Activated naive CD8-positive, alpha-beta T cell treated with anti-CD3 and anti-CD28 coated beads for 36 hours (primary cell): ENCODE measurements at regions not wholly inside any gene's neighbourhood (a gene's known extent, or its start where the extent isn't known, plus 50 kb on each side); places are given as distances from the start of the nearest gene placed in this dataset.

Source experiments
- DNase-seq: peaks from one replicate; pipeline ENCODE4 v3.0.0; 2021
- H3K27ac Mint-ChIP-seq: one replicate; pipeline ENCODE4 v1.8.0; 2022; ENCODE audit warnings: mild to moderate bottlenecking, moderate library complexity, mixed read lengths
- H3K27me3 Mint-ChIP-seq: one replicate; pipeline ENCODE4 v1.8.0; 2022; ENCODE audit warnings: mild to moderate bottlenecking, mixed read lengths
- H3K36me3 Mint-ChIP-seq: one replicate; pipeline ENCODE4 v1.8.0; 2021; ENCODE audit warnings: mild to moderate bottlenecking, mixed read lengths
- H3K4me1 Mint-ChIP-seq: one replicate; pipeline ENCODE4 v1.8.0; 2021; ENCODE audit warnings: mixed read lengths
- H3K4me3 Mint-ChIP-seq: one replicate; pipeline ENCODE4 v1.8.0; 2022; ENCODE audit warnings: mild to moderate bottlenecking, moderate library complexity, mixed read lengths
- H3K9me3 Mint-ChIP-seq: one replicate; pipeline ENCODE4 v1.8.0; 2022; ENCODE audit warnings: mixed read lengths

DNA sequence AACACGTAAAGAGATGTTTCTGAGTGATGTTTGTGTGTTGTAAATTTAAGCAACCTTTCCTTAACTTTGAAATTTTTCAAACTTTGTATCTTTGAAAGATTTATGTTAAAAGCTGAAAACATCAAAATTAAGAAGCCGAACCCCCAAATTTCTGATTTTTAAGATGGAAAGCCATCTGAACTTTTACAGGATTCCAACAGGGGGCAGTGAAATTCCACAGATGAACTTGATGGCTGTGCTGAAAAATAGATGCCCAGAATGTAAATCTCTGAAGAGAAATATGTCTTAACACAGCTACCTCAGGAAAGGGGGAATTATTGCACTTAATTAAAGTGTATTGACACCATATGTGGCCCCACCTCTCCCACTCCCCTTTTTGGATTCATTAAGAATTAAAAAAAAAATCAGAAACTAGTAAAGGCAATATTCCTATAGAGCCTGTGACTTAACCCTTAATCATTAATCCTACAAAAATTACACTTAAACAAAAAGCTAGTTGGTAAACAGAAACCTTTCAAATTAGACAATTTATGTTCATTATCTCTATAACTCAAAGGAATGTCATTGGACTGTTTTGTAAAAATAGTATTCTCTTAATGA, 597.9 kb downstream of the KCNJ2 start:
- no peaks in the 10 kb centered on the region for H3K27me3 Mint-ChIP-seq
- no peaks in the 10 kb centered on the region for H3K36me3 Mint-ChIP-seq
- no peak for DNase-seq
- H3K9me3 Mint-ChIP-seq = no peaks in the 10 kb centered on the region
- H3K27ac Mint-ChIP-seq = no peak overlapping the region
- H3K4me3 Mint-ChIP-seq = no peak overlapping the region
- no peaks in the 10 kb centered on the region for H3K4me1 Mint-ChIP-seq

DNA sequence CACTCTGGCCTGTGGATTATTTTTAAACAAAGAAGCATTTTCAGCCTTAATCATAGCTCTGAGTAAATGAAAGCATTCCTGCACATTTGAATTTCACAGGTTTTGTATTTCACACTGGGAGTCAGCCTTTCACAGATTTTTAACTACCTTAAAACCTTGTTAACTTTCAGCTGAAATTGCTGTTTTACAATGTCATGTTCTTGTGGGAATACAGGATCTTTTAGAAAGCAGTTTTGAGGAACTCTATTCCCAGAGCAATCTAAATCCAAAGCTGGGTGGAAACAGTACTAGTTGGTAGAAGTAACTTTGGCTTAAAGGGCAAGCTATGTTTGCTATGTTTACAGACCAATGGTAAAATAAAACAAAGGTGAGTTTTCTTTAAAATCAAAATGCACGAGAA, 600.6 kb downstream of the KCNJ2 start:
- H3K27ac Mint-ChIP-seq = no peak overlapping the region
- H3K27me3 Mint-ChIP-seq = no peaks in the 10 kb centered on the region
- no peaks in the 10 kb centered on the region for H3K36me3 Mint-ChIP-seq
- no peak for DNase-seq
- no peaks in the 10 kb centered on the region for H3K4me1 Mint-ChIP-seq
- H3K4me3 Mint-ChIP-seq = no peak overlapping the region
- no peaks in the 10 kb centered on the region for H3K9me3 Mint-ChIP-seq

DNA sequence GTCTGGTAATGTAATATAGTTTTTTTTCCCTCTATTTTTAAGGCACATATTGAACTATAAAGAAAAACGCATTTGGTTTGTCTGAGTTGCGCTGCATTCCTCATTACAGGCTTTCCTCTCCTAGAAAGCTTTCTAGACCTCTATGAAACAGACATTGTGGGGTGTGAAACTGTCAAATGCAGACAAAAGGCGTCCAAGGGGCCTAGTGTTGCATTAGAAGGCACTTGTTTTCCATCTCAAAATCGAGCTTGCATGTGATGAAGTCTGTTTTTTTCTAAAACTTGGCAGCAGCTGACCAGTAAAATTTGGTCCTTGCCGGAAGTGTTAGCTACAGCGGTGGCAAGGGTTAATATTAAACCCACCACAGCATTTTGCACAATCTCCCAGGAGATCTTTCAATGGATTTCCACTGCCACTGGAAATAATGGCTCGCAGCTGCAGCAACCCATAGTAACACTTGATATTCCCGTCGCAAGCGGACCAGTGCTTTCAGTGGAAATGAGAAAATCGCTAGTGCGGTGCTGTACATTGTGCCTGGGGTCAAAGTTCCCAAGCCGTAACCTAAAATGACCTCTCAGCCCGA, 602.6 kb downstream of the KCNJ2 start:
- Mint-ChIP-seq H3K4me1 (no peaks in the 10 kb centered on the region), H3K4me3 (no peak overlapping the region), H3K27ac (no peak overlapping the region), H3K9me3 (no peaks in the 10 kb centered on the region), H3K36me3 (no peaks in the 10 kb centered on the region), H3K27me3 (no peaks in the 10 kb centered on the region)
- DNase-seq = no peak

DNA sequence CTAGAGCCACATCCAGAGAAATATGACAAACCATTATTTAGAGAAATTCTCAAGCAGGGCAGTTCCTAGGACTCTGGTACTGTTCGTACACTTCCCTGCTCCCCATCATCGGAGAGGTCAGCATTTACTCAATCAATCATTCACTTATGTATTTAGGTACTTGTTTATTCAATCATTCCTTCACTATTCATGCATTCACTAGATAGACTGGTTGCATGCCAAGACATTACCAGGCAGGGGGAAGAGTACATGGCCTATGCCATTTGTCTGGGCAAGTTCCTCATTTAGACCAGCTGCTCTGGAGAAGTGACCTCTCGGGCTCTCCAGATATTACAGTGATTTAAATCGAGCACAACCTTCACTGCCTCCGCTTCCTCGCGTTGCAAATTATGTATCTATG, 603.4 kb downstream of the KCNJ2 start:
- H3K27me3 Mint-ChIP-seq = no peaks in the 10 kb centered on the region
- H3K36me3 Mint-ChIP-seq = no peaks in the 10 kb centered on the region
- DNase-seq = no peak
- H3K4me1 Mint-ChIP-seq = no peaks in the 10 kb centered on the region
- H3K4me3 Mint-ChIP-seq = no peak overlapping the region
- no peak overlapping the region for H3K27ac Mint-ChIP-seq
- no peaks in the 10 kb centered on the region for H3K9me3 Mint-ChIP-seq

DNA sequence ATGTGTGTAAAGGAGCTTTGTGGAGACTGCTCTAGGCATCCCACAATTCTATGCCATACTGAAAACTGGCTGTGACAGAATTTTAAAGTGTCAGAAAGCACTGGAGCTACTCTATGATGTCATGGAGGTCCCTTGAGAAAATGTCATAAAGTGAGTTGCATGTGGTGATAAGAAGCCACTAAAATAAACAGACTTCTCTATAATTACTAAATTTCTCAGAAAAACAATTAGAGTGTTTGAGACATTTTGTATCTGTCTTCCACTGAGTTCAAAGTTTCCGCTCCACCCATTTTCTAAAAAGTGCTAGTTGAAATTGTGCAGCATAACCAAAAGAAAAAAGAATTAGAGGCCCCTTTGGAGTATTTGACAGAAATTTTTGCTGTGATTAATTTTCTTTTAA, 603.9 kb downstream of the KCNJ2 start:
- no peaks in the 10 kb centered on the region for H3K27me3 Mint-ChIP-seq
- H3K4me3 Mint-ChIP-seq = no peak overlapping the region
- H3K9me3 Mint-ChIP-seq = no peaks in the 10 kb centered on the region
- DNase-seq = no peak
- no peaks in the 10 kb centered on the region for H3K4me1 Mint-ChIP-seq
- no peaks in the 10 kb centered on the region for H3K36me3 Mint-ChIP-seq
- no peak overlapping the region for H3K27ac Mint-ChIP-seq

DNA sequence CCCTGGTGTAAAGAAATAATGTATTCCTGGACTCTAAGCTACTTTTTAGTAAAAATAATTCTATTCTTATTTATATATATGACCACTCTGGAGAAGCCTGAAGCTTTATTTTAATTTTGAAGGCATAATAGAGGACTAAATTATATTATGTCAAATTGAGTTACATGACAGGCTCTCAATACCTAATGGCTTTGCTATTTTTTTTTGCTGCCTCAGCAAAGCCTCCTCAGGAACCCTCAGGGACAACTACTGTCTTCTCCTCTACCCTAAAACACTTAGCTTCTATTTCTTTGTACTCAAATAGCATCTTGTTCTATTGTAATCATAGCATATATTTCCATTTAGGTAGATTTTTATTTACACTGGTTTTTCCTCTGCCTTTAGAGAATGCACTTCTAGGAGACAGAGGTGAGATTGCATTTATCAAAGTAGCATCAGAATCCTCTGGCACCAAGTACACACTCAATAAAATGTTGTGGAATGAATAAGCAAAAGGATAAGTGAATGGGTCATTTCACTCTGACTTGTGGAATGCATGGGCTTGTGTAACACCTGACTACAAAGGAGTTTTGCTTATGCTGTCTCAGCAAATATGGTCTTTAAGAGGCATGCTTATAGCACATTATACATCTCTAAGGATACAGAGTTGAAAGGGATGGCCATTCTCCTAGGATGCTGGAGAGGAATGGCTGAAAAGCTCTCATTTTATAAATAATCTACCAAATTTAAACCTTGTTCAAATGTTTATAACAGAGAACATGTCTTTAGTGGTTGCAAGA, 605.2 kb downstream of the KCNJ2 start:
- H3K27me3 Mint-ChIP-seq = no peaks in the 10 kb centered on the region
- H3K4me3 Mint-ChIP-seq = no peak overlapping the region
- no peak overlapping the region for H3K27ac Mint-ChIP-seq
- no peaks in the 10 kb centered on the region for H3K4me1 Mint-ChIP-seq
- no peaks in the 10 kb centered on the region for H3K9me3 Mint-ChIP-seq
- DNase-seq = no peak
- no peaks in the 10 kb centered on the region for H3K36me3 Mint-ChIP-seq

DNA sequence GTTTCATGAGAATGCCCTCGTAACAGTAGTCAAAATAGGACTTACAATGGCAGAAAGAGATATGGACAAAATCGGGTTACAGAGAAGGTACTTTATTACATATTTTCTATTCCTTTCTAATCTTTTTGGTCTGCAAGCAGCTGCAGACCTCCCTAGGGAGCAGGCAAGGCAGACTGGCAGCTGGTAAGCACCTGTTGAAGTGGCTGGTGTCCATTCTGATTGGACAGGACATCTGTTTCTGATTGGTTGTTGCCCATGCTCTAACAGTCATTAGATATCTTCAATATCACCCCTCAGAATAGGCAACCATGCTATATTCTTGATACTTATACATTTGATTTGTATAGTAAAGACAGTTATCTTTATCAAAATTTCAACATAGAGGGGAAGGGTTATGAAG, 606.3 kb downstream of the KCNJ2 start:
- no peak overlapping the region for H3K27ac Mint-ChIP-seq
- no peak overlapping the region for H3K4me3 Mint-ChIP-seq
- H3K4me1 Mint-ChIP-seq = no peaks in the 10 kb centered on the region
- no peaks in the 10 kb centered on the region for H3K27me3 Mint-ChIP-seq
- no peak for DNase-seq
- no peaks in the 10 kb centered on the region for H3K9me3 Mint-ChIP-seq
- H3K36me3 Mint-ChIP-seq = no peaks in the 10 kb centered on the region

DNA sequence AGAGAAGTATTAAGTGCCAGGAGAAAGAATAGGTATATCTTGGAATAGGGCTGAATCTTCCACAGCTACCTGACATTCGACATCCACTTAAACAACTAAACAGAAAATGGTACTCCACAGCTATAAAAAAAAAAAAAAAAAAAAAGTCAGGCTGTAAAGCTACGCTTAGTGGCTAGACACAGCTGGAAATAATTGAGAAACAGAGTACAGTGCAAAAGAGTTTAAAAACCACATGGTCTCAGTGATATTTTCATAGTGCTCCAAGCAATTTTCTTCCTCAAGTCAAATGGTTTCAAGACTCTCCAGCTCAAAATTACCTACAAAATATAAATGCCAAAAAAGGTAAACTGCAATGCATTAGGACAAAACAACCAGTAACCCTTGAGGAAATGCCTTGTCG, 607.1 kb downstream of the KCNJ2 start:
- Mint-ChIP-seq H3K4me1 (no peaks in the 10 kb centered on the region), H3K9me3 (no peaks in the 10 kb centered on the region), H3K4me3 (no peak overlapping the region), H3K27me3 (no peaks in the 10 kb centered on the region), H3K27ac (no peak overlapping the region), H3K36me3 (no peaks in the 10 kb centered on the region)
- no peak for DNase-seq

DNA sequence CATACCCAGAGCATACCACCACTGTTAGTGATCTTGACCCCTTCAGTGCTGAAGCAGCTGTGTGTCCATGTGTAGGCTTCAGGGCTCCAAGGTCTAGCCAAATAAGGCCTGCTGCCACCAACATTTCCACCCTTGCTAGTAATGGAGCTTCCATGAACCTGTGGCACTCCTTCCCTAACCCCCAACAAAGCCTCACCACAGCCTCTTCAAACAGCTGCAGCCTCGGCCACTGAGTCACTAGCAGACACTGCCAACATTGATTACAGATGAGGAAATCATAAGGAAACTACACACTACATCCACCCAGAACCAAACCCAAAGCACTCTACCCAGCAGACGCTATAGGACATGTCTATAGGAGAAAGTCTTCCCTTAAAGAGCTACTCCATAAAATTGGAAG, 610.7 kb downstream of the KCNJ2 start:
- Mint-ChIP-seq H3K36me3 (no peaks in the 10 kb centered on the region), H3K27me3 (no peaks in the 10 kb centered on the region), H3K9me3 (no peaks in the 10 kb centered on the region), H3K4me1 (no peaks in the 10 kb centered on the region), H3K27ac (no peak overlapping the region), H3K4me3 (no peak overlapping the region)
- DNase-seq = no peak

DNA sequence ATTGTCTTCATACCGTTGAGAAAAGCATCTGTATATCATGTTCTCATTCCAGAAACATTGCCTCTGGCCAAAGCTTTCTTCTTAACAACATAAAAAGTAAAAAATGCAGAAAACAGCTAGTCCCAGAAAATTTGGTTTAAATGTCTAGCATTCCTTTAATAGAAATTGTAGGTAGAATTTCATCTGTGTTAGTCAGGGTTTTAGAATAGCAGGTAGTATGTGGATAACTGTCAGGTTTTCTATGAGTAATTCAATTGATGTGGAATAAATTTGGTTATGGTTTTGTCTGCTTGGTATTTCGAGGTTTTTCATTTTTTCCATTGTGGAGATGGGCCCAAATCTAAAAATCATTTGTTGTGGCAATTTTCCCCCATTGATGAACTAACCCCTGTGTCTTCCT, 616.7 kb downstream of the KCNJ2 start:
- DNase-seq = no peak
- no peaks in the 10 kb centered on the region for H3K36me3 Mint-ChIP-seq
- H3K4me1 Mint-ChIP-seq = no peaks in the 10 kb centered on the region
- H3K27me3 Mint-ChIP-seq = no peaks in the 10 kb centered on the region
- H3K9me3 Mint-ChIP-seq = peaks cover 1% of the 10 kb centered on the region
- H3K4me3 Mint-ChIP-seq = no peak overlapping the region
- H3K27ac Mint-ChIP-seq = no peak overlapping the region

DNA sequence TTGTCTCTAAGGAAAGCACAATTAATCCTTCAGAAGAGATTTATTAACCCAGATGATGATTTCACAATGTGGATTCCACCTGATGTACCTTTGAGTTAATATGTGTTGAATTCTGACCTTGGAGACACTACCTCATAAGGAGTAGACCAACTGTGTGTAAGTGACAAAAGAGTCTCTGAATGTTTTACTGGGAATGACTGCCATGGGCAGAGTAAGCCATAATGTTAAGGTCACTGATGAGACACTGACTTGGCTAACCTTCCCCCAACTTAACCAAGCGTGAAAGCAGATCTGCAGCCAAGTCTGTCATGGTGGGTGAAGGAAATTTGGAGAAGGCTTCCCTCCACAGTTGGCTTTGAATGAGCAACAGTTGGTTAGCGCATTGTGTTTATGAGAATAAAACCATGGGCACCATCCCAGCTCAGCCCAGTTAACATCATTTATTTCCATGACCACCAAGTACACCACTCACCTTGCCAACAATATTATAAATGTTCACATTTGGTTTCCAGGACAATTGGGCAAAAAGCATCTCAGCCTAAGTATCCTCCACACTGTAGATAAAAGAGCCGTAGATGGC, 618.5 kb downstream of the KCNJ2 start:
- Mint-ChIP-seq H3K27ac (no peak overlapping the region), H3K36me3 (no peaks in the 10 kb centered on the region), H3K4me3 (no peak overlapping the region), H3K27me3 (no peaks in the 10 kb centered on the region), H3K9me3 (peaks cover 1% of the 10 kb centered on the region), H3K4me1 (no peaks in the 10 kb centered on the region)
- DNase-seq = no peak

DNA sequence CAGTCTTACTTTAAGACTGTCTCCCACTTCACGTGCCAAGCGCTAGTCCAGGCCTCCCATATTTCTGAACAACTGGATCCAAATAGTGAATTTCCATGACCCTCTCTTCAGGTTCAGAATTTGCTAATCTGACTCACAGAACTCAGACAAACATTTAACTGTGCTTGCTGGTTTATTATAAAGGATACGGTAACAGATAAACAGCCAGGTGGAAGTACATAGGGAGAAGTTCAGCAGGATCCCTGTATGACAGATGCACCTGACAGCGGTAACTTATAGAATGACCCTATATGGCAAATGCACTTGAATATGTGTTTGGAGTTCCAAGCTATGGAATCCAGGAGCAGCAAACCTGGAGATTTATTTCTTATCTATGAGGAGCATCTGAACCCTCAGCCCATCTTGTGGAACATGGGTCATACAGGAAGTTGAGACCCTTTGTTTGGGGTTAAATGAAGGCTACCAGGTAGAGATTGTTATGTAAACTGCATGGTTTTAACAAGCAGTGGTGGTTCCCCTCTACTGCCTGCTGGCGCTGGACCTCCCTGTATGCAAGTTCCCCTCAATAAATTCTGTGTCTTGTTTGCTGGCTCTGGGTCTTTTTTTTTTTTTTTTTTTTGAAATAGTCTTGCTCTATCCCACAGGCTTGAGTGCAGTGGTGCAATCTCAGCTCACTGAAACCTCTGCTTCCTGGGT, 622.6 kb downstream of the KCNJ2 start:
- DNase-seq = no peak
- Mint-ChIP-seq H3K4me1 (no peaks in the 10 kb centered on the region), H3K27me3 (no peaks in the 10 kb centered on the region), H3K9me3 (peaks cover 1% of the 10 kb centered on the region), H3K4me3 (no peak overlapping the region), H3K36me3 (no peaks in the 10 kb centered on the region), H3K27ac (no peak overlapping the region)

DNA sequence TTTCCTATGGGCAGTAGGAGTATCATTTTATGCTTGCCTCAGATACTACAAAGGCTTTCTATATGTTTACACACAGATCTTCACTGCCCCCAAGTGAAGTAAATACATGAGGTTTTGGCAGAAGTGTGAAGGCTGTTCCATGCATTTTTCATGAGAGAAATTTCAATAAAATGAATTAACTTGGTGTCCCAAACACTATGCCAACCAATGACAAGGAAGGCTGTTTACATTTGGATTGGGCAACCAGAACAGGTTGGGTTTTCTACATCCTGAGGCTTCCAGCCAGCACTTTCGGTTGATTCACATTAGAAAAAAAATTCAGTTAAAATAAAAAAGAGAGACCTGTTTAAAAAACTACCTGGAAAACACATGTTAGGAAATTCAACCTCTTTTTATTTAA, 625.4 kb downstream of the KCNJ2 start:
- Mint-ChIP-seq H3K4me1 (no peaks in the 10 kb centered on the region), H3K27ac (no peak overlapping the region), H3K27me3 (no peaks in the 10 kb centered on the region), H3K36me3 (no peaks in the 10 kb centered on the region), H3K9me3 (no peaks in the 10 kb centered on the region), H3K4me3 (no peak overlapping the region)
- DNase-seq = no peak

DNA sequence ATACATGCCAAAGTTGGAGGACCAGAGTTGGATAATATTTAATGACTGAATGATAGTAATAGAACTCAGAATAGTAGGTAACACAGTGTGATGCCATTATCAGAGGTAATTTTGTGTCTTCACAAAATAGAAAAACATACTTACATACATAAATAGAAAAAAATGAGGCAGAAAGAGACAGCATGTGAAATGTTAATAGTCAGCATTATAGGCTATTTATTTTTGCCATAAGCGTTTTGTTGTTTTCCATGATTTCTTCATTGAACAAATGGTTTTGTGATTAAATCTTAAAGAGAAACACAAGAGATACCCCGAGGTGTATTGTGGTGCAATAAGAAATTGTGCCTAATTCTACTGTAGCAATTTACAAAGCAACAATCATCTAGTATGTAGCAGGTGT, 626.3 kb downstream of the KCNJ2 start:
- Mint-ChIP-seq H3K27me3 (no peaks in the 10 kb centered on the region), H3K4me3 (no peak overlapping the region), H3K36me3 (no peaks in the 10 kb centered on the region), H3K4me1 (no peaks in the 10 kb centered on the region), H3K27ac (no peak overlapping the region), H3K9me3 (no peaks in the 10 kb centered on the region)
- DNase-seq = no peak

DNA sequence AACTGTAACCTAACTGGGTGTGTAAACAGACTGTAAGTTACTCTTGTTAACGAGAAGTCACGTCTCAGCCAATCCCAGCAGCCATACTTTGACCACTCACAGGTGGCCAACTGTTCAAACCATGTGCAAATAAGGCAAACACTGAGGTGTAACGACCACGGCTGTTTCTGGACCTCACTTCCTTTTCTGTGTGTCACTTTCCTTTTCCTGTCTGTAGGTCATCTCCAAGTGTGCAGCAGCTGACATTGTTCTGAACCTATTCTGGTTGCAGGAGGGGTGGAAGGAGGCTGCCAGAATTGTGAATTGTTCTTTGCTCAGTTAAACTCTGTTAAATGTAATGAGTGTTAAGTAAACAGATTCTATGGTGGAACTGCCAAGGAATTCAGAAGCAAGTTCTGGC, 627.4 kb downstream of the KCNJ2 start:
- no peaks in the 10 kb centered on the region for H3K9me3 Mint-ChIP-seq
- no peaks in the 10 kb centered on the region for H3K36me3 Mint-ChIP-seq
- no peaks in the 10 kb centered on the region for H3K4me1 Mint-ChIP-seq
- no peaks in the 10 kb centered on the region for H3K27me3 Mint-ChIP-seq
- no peak for DNase-seq
- no peak overlapping the region for H3K27ac Mint-ChIP-seq
- no peak overlapping the region for H3K4me3 Mint-ChIP-seq
